SU-DHL-6 (cell line): ENCODE measurements at regions not wholly inside any gene's neighbourhood (a gene's known extent, or its start where the extent isn't known, plus 50 kb on each side); places are given as distances from the start of the nearest gene placed in this dataset.

Source experiments
- EZH2phosphoT487 ChIP-seq: fragments of 200-600 bp; sonication (generic), shearing (Covaris generic); conservative IDR thresholded peaks from 2 replicates; pipeline ENCODE4 v1.6.1; 2018; ENCODE audit warnings: mild to moderate bottlenecking, antibody characterized with exemption, low read length, moderate library complexity, mixed read lengths
- TF ChIP-seq, protein P1 (sequence below): fragments of 200-600 bp; sonication (generic); IDR thresholded peaks from one replicate; pipeline ENCODE4 v1.5.1; 2017; ENCODE audit warnings: antibody characterized with exemption, mild to moderate bottlenecking, low read length, moderate library complexity; ENCODE audit not compliant: insufficient read depth, poor library complexity, severe bottlenecking

DNA sequence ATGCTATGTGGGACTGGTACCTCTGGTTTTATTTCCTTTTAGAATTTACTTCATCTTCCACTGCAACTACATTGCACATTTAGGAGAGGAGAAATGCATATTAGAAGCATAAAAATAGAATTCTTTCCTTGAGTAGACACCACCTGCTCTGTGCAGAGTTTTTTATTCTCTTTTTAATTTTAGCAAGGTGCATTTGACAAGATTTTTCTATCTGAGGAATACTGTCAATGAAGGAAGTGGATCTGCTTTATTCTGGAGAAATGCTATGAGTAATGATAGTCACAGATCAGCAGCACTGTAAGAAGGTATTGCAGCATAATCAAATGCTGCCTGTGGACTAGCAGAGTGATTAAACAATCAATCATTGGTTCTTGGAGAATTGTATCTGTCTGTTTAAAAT lies 1038.3 kb downstream of the RAPGEF2 start:
- TF ChIP-seq, protein P1, sequence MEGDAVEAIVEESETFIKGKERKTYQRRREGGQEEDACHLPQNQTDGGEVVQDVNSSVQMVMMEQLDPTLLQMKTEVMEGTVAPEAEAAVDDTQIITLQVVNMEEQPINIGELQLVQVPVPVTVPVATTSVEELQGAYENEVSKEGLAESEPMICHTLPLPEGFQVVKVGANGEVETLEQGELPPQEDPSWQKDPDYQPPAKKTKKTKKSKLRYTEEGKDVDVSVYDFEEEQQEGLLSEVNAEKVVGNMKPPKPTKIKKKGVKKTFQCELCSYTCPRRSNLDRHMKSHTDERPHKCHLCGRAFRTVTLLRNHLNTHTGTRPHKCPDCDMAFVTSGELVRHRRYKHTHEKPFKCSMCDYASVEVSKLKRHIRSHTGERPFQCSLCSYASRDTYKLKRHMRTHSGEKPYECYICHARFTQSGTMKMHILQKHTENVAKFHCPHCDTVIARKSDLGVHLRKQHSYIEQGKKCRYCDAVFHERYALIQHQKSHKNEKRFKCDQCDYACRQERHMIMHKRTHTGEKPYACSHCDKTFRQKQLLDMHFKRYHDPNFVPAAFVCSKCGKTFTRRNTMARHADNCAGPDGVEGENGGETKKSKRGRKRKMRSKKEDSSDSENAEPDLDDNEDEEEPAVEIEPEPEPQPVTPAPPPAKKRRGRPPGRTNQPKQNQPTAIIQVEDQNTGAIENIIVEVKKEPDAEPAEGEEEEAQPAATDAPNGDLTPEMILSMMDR = no peak
- TF ChIP-seq EZH2phosphoT487 = no peak
